DND-41 (cell line): ENCODE measurements at regions not wholly inside any gene's neighbourhood (a gene's known extent, or its start where the extent isn't known, plus 50 kb on each side); places are given as distances from the start of the nearest gene placed in this dataset.
A peak's percentile ranks its signal among the peaks of the same experiment; 100 is the strongest.

Experiments used
- ATAC-seq: fragments of 200-7000 bp; cut with Tn5 transposase; 3 replicates; pipeline ENCODE4 v1.9.1; 2021; ENCODE audit warnings: low read depth; ENCODE audit not compliant: insufficient read depth
- DNase-seq: peaks from one replicate; pipeline ENCODE4 v3.0.0-alpha.2; 2020
- H2AFZ ChIP-seq: 2 replicates; pipeline ENCODE4 v1.6.0; 2012; ENCODE audit warnings: low read depth, low read length
- H3K27ac ChIP-seq: 2 replicates; pipeline ENCODE4 v1.5.1; 2012; ENCODE audit warnings: low read length, inconsistent platforms
- H3K27me3 ChIP-seq: fragments of 200-600 bp; sonication (generic); 2 replicates; pipeline ENCODE4 v1.6.0; 2012; ENCODE audit warnings: low read length, mild to moderate bottlenecking, inconsistent platforms; ENCODE audit not compliant: insufficient read depth, poor library complexity
- H3K36me3 ChIP-seq: 2 replicates; pipeline ENCODE4 v1.5.1; 2012; ENCODE audit warnings: low read length, inconsistent platforms; ENCODE audit not compliant: insufficient read depth
- H3K4me1 ChIP-seq: 2 replicates; pipeline ENCODE4 v1.5.1; 2012; ENCODE audit warnings: mild to moderate bottlenecking, low read length; ENCODE audit not compliant: insufficient read depth
- H3K4me2 ChIP-seq: 2 replicates; pipeline ENCODE4 v1.6.0; 2012; ENCODE audit warnings: mild to moderate bottlenecking, moderate library complexity, low read length, inconsistent platforms; ENCODE audit not compliant: insufficient read depth
- H3K4me3 ChIP-seq, 2 experiments: fragments of 200-600 bp in 1 of 2; shearing (Covaris generic) in 1 of 2; 2 replicates each; pipeline ENCODE4 v1.5.1; 2012 to 2016; ENCODE audit warnings: inconsistent platforms in 2 of 2, low read length in 2 of 2, mild to moderate bottlenecking in 2 of 2, low read depth in 1 of 2, moderate library complexity in 1 of 2
- H3K79me2 ChIP-seq: 2 replicates; pipeline ENCODE4 v1.6.0; 2012; ENCODE audit warnings: low read length, inconsistent platforms; ENCODE audit not compliant: insufficient read depth
- H3K9ac ChIP-seq: 2 replicates; pipeline ENCODE4 v1.6.0; 2012; ENCODE audit warnings: low read depth, mild to moderate bottlenecking, inconsistent platforms, low read length, moderate library complexity
- H3K9me3 ChIP-seq: 2 replicates; pipeline ENCODE4 v1.5.1; 2012; ENCODE audit warnings: low read length, moderate library complexity, mild to moderate bottlenecking, inconsistent platforms; ENCODE audit not compliant: insufficient read depth, severe bottlenecking
- H4K20me1 ChIP-seq: 2 replicates; pipeline ENCODE4 v1.6.0; 2012; ENCODE audit warnings: low read length; ENCODE audit not compliant: insufficient read depth
- EZH2 ChIP-seq: IDR thresholded peaks from 3 replicates; pipeline ENCODE4 v1.6.1; 2012; ENCODE audit warnings: borderline replicate concordance, low read depth, mild to moderate bottlenecking, moderate library complexity, low read length, inconsistent platforms; ENCODE audit not compliant: severe bottlenecking
- TF ChIP-seq, protein P1 (sequence below): IDR thresholded peaks from 2 replicates; pipeline ENCODE4 v1.5.1; 2012; ENCODE audit warnings: borderline replicate concordance, low read length, moderate library complexity, mild to moderate bottlenecking; ENCODE audit not compliant: poor library complexity, severe bottlenecking; ENCODE audit errors: extremely low read depth

DNA sequence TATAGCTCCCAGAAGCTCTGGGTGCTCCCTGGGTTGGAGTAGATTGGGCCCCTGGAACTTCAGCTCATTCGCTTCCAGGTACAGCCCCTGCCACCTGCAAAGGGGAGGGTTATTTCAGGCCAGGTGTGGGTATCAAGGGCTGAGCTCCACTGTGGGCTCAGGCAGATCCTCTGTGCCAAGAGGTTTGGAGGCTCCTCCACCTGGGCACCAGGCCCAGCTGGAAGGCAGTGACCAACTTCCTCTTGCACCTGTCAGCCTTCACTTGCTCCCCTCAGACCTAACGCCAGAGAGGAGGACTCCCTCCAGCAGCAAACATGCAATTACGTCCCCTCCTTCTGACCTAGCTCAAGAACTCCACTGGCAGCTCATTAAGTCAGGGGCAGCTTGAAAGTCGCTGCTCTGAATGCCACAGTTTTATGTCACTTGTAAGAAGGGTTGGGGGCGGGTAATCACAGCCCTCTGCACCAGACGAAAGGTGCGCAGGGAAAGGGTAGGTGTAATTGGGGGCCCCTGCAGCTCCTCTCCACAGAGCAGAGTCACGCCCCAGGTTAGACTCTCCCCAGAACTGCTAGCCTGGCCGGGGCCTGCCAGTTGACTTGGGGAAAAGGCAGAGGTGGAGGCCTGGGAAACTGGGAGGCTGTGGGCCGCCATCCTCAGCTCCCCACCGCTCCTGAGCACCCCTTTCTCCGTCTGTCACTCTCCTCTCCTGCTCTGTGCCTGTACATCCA is 125.0 kb upstream of the TMPRSS2 start:
- Histone ChIP-seq H3K79me2 (no peaks in the 10 kb centered on the region), H3K9me3 (no peaks in the 10 kb centered on the region), H3K4me2 (no peak overlapping the region), H3K36me3 (no peaks in the 10 kb centered on the region), H3K4me3 (no peak overlapping the region), H2AFZ (no peak overlapping the region), H4K20me1 (no peaks in the 10 kb centered on the region), H3K27ac (0 out of 2 replicates have a peak overlapping the region, but pooled peaks have one; percentile 12), H3K4me1 (peaks cover 28% of the 10 kb centered on the region), H3K27me3 (no peaks in the 10 kb centered on the region), H3K9ac (no peak overlapping the region)
- no peak for TF ChIP-seq EZH2
- TF ChIP-seq, protein P1, sequence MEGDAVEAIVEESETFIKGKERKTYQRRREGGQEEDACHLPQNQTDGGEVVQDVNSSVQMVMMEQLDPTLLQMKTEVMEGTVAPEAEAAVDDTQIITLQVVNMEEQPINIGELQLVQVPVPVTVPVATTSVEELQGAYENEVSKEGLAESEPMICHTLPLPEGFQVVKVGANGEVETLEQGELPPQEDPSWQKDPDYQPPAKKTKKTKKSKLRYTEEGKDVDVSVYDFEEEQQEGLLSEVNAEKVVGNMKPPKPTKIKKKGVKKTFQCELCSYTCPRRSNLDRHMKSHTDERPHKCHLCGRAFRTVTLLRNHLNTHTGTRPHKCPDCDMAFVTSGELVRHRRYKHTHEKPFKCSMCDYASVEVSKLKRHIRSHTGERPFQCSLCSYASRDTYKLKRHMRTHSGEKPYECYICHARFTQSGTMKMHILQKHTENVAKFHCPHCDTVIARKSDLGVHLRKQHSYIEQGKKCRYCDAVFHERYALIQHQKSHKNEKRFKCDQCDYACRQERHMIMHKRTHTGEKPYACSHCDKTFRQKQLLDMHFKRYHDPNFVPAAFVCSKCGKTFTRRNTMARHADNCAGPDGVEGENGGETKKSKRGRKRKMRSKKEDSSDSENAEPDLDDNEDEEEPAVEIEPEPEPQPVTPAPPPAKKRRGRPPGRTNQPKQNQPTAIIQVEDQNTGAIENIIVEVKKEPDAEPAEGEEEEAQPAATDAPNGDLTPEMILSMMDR = no peak
- no peak for ATAC-seq
- no peak for DNase-seq

DNA sequence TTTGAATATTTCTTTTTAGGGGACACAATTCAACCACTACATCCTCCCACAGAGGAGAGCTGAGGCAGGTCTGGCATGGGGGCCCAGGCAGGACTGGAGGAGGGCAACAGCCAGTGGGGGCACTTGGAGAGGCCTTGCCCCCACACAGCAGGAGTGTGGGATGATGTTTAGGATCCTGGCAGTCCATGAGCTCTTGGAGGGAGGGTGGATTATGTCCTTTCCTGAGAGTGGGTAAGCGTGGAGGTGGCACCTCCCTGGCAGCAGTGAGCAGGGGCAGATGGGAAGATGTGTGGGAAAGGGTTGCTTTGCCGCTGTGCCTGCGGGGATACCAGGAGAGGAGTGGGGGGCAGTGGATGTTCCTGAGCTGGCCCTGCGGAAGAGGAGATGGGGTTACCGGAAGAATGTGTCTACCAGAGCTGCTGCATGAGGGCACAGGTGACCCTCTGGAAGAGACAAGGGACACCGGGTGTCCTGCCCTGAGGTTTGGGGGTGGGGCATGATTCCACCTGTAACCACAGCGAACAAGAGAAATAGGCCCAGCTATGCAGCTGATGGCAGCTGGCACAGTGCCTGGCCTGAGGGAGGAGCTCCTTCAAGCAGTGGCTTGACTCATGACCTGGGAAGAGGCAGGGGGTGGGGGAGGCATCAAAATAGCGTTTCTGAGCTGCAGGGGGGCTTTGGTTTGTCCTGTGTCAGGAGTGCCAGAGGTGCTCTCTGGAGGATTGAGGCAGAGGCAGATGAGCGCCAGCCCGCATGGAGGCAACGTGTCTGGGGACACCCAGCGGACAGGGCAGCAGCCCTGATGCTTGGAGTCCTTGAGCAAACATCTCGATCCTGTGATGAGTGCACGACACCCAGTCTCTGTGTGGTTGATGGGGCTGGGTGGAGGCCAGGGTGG is 123.9 kb upstream of the TMPRSS2 start:
- Histone ChIP-seq H3K4me1 (peaks cover 28% of the 10 kb centered on the region), H3K9me3 (no peaks in the 10 kb centered on the region), H3K9ac (no peak overlapping the region), H2AFZ (no peak overlapping the region), H3K4me3 (no peak overlapping the region), H3K27me3 (no peaks in the 10 kb centered on the region), H3K4me2 (no peak overlapping the region; the same call in 1 of the 2 replicates), H3K79me2 (no peaks in the 10 kb centered on the region), H4K20me1 (no peaks in the 10 kb centered on the region), H3K36me3 (no peaks in the 10 kb centered on the region), H3K27ac (peak overlapping the region; percentile 57)
- ATAC-seq (peak; percentile 89), DNase-seq (peak; percentile 71)
- TF ChIP-seq, protein P1 = peak; percentile 28
- no peak for TF ChIP-seq EZH2

DNA sequence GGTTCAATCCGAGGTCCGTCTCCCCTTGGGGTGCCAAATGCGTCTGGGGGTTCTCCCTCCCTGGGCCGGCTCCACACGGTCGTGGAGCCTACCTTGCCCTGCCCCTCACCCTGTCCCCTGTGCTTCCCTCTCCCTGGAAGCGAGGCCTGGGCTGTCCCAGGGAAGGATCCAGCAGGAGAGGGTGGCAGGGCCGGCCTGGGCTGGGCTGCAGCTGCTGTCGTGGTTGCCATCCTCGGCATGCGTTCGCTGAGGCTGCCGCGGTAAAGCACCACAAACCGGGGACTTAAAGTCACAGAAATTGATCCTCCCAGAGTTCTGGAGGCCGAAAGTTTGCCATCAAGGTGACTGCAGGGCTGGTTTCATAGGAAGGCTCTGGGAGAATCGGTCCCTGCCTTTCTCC is 123.0 kb upstream of the TMPRSS2 start:
- Histone ChIP-seq H3K4me1 (peaks cover 28% of the 10 kb centered on the region), H3K4me3 (no peak overlapping the region), H3K27me3 (no peaks in the 10 kb centered on the region), H4K20me1 (no peaks in the 10 kb centered on the region), H3K9me3 (no peaks in the 10 kb centered on the region), H3K4me2 (no peak overlapping the region), H3K36me3 (no peaks in the 10 kb centered on the region), H3K79me2 (no peaks in the 10 kb centered on the region), H2AFZ (no peak overlapping the region), H3K27ac (no peak overlapping the region), H3K9ac (no peak overlapping the region)
- ATAC-seq (no peak), DNase-seq (no peak)
- TF ChIP-seq, protein P1 = no peak
- no peak for TF ChIP-seq EZH2
